Kidney (tissue), 13 donors: ENCODE measurements at regions not wholly inside any gene's neighbourhood (a gene's known extent, or its start where the extent isn't known, plus 50 kb on each side); places are given as distances from the start of the nearest gene placed in this dataset.

Experiments used
- DNase-seq, 5 donors: peaks; one replicate each; pipeline ENCODE4 v3.0.0-alpha.2; 2013 to 2020
- FAIRE-seq: peaks from 2 replicates; lab custom pipeline; 2012; peaks lifted over from hg19 to GRCh38; lab: Jason Lieb, UNC
- H3K27ac ChIP-seq, 2 donors: one replicate each; pipeline ENCODE4 v1.7.0; 2013; ENCODE audit warnings: low read depth in 2 of 2, low read length in 2 of 2, inconsistent platforms in 1 of 2
- H3K27me3 ChIP-seq: one replicate; pipeline ENCODE4 v1.7.1; 2013; ENCODE audit warnings: low read length, inconsistent platforms; ENCODE audit not compliant: control insufficient read depth, insufficient read depth
- H3K36me3 ChIP-seq, 3 donors: one replicate each; pipeline versions ENCODE4 v1.7.0 to v1.7.1; 2013; ENCODE audit warnings: low read length in 3 of 3, control low read depth in 1 of 3, inconsistent platforms in 1 of 3; ENCODE audit not compliant: insufficient read depth in 3 of 3, control insufficient read depth in 2 of 3
- H3K4me1 ChIP-seq, 3 donors: one replicate each; pipeline versions ENCODE4 v1.7.0 to v1.7.1; 2013; ENCODE audit warnings: low read length in 3 of 3, inconsistent platforms in 1 of 3, low read depth in 1 of 3; ENCODE audit not compliant: control insufficient read depth in 2 of 3, insufficient read depth in 2 of 3
- H3K4me3 ChIP-seq, 3 donors: one replicate each; pipeline versions ENCODE4 v1.7.0 to v1.8.1; 2013; ENCODE audit warnings: low read length in 3 of 3, control low read depth in 1 of 3, inconsistent platforms in 1 of 3
- H3K9ac ChIP-seq, 3 donors: one replicate each; pipeline versions ENCODE4 v1.7.0 to v1.7.1; 2013; ENCODE audit warnings: low read length in 3 of 3, control low read depth in 1 of 3, inconsistent platforms in 1 of 3
- H3K9me3 ChIP-seq, 3 donors: one replicate each; pipeline versions ENCODE4 v1.7.0 to v1.7.1; 2013; ENCODE audit warnings: low read length in 3 of 3, control low read depth in 1 of 3, inconsistent platforms in 1 of 3; ENCODE audit not compliant: control insufficient read depth in 2 of 3, insufficient read depth in 1 of 3
- intact Hi-C: fragments of 100-400 bp; cut with DNase I; formaldehyde crosslinking; loops from one replicate; pipeline ENCODE4 v1.11.1; 2022
- TF ChIP-seq, protein P1 (sequence below): IDR thresholded peaks from 3 replicates; pipeline ENCODE4 v1.5.1; 2012; ENCODE audit warnings: mild to moderate bottlenecking, moderate library complexity, borderline replicate concordance; ENCODE audit not compliant: insufficient read depth; ENCODE audit errors: extremely low read depth
- donor health status: control.
- donor health status: control.
- donor health status: control.
- donor health status: control.
- donor health status: control.
- donor health status: DM: yes; HTN: yes; CAD: no.
- donor health status: Normal renal cell carcinoma (clear cell type).

DNA sequence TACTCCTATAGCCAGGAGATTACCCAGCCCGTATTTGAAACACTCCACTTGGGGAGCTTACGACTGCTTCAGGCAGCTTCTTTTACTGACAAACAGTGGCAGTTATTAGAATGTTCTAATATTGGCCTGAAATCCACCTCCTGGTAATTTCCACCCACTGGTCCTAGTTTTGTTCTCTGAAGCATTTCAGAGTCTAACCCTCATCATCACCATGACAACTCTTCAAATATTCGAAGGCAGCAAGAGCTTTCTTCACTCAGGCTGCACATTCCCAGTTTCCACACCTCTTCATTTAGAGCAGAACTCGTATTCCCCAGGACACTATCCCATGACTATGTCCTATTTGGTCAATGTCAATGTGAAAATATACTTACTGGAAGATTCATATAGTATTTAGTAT, 325.6 kb downstream of the UBE3D start:
- no peaks in the 10 kb centered on the region for H3K27me3 ChIP-seq
- H3K27ac ChIP-seq: no peak overlapping the region
- H3K4me3 ChIP-seq: no peak overlapping the region
- intact Hi-C loops: no loop called here
- DNase-seq (no peak), FAIRE-seq (no peak)
- TF ChIP-seq, protein P1, sequence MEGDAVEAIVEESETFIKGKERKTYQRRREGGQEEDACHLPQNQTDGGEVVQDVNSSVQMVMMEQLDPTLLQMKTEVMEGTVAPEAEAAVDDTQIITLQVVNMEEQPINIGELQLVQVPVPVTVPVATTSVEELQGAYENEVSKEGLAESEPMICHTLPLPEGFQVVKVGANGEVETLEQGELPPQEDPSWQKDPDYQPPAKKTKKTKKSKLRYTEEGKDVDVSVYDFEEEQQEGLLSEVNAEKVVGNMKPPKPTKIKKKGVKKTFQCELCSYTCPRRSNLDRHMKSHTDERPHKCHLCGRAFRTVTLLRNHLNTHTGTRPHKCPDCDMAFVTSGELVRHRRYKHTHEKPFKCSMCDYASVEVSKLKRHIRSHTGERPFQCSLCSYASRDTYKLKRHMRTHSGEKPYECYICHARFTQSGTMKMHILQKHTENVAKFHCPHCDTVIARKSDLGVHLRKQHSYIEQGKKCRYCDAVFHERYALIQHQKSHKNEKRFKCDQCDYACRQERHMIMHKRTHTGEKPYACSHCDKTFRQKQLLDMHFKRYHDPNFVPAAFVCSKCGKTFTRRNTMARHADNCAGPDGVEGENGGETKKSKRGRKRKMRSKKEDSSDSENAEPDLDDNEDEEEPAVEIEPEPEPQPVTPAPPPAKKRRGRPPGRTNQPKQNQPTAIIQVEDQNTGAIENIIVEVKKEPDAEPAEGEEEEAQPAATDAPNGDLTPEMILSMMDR: no peak
- H3K9me3 ChIP-seq: no peaks in the 10 kb centered on the region
- H3K36me3 ChIP-seq: no peaks in the 10 kb centered on the region
- no peaks in the 10 kb centered on the region for H3K4me1 ChIP-seq
- no peak overlapping the region for H3K9ac ChIP-seq

DNA sequence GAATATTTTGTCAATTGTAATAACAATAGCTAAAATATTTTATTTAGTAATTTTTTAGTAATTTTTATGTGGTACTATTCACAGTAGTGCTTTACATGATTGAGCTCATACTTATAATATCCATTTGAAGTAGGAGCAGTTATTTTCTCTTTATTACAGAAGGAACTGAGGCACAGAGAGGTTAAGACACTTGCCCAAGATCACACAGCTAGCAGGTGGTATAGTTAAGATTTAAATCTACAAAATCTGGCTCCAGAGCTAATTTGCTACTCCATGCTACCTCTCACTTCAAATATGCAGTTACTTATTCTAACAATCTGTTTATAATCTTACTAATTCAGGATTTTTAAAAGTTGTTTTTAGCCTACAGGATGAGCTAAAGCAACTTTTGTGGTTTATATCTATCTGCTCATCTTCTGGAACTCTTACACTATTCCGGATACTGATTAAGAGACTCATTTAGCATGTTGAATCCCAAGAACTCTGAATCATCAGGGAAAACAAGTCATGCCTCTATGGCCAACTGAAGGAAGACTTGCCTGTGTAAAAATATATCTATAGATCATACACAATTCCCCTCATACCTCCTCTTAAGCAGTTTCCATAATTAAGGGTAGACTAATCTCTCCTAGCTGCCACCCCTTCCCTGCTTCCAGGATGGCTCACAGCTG, 324.2 kb downstream of the UBE3D start:
- DNase-seq (no peak), FAIRE-seq (no peak)
- Histone ChIP-seq H3K9me3 (no peaks in the 10 kb centered on the region), H3K36me3 (no peaks in the 10 kb centered on the region), H3K9ac (no peak overlapping the region), H3K4me1 (no peaks in the 10 kb centered on the region), H3K27ac (no peak overlapping the region), H3K27me3 (no peaks in the 10 kb centered on the region), H3K4me3 (no peak overlapping the region)
- intact Hi-C loops: no loop called here
- TF ChIP-seq, protein P1: no peak

DNA sequence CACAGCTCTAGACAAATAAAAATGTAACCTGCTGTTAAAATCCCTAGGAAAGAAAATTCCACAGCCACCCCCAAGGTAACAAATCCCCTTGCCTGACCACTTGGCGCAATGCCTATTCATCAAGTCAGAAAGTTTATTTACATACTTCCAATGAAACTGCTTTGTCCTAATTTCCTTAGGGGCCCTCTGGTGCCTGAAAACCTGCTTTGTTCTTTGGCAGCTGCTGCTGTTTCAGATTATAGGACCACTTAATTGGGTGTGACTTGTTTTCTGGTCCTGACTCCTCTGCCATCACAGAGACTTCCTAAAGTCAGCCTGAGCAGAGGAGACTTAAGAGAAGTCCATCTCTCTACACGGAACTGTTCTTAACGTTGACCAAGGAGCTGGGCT, 323.6 kb downstream of the UBE3D start:
- DNase-seq (peak in 2 of 5 donors; percentile 4 to 49), FAIRE-seq (no peak)
- no peak overlapping the region for H3K4me3 ChIP-seq
- TF ChIP-seq, protein P1: no peak
- intact Hi-C loops: no loop called here
- no peak overlapping the region for H3K27ac ChIP-seq
- H3K36me3 ChIP-seq: no peaks in the 10 kb centered on the region
- no peaks in the 10 kb centered on the region for H3K9me3 ChIP-seq
- H3K4me1 ChIP-seq: no peaks in the 10 kb centered on the region
- H3K27me3 ChIP-seq: no peaks in the 10 kb centered on the region
- no peak overlapping the region for H3K9ac ChIP-seq
